Osteoblast (primary cell): ENCODE measurements at regions not wholly inside any gene's neighbourhood (a gene's known extent, or its start where the extent isn't known, plus 50 kb on each side); places are given as distances from the start of the nearest gene placed in this dataset.

ENCODE experiments used
- DNase-seq: peaks from one replicate; pipeline ENCODE4 v3.0.0; 2011; ENCODE audit warnings: low spot score, mixed read lengths; ENCODE audit not compliant: insufficient read length; ENCODE audit errors: missing footprints
- H2AFZ ChIP-seq: 2 replicates; pipeline ENCODE4 v1.6.0; 2011; ENCODE audit warnings: mild to moderate bottlenecking, low read length
- H3K27ac ChIP-seq: 2 replicates; pipeline ENCODE4 v1.5.1; 2011; ENCODE audit warnings: mild to moderate bottlenecking, low read depth, low read length, moderate library complexity
- H3K27me3 ChIP-seq: 2 replicates; pipeline ENCODE4 v1.6.0; 2012; ENCODE audit warnings: mild to moderate bottlenecking, control low read depth, inconsistent platforms, low read length, moderate library complexity; ENCODE audit not compliant: insufficient read depth
- H3K36me3 ChIP-seq: 2 replicates; pipeline ENCODE4 v1.5.1; 2011; ENCODE audit warnings: mild to moderate bottlenecking, low read length, control low read depth, moderate library complexity; ENCODE audit not compliant: insufficient read depth
- H3K4me1 ChIP-seq: 2 replicates; pipeline ENCODE4 v1.5.1; 2011; ENCODE audit warnings: mild to moderate bottlenecking, low read length, control low read depth, moderate library complexity; ENCODE audit not compliant: insufficient read depth
- H3K4me2 ChIP-seq: 2 replicates; pipeline ENCODE4 v1.6.0; 2011; ENCODE audit warnings: mild to moderate bottlenecking, low read length; ENCODE audit not compliant: insufficient read depth
- H3K4me3 ChIP-seq: fragments of 200-600 bp; sonication (generic); 3 replicates; pipeline ENCODE4 v1.5.1; 2012; ENCODE audit warnings: mild to moderate bottlenecking, low read length, inconsistent platforms; ENCODE audit not compliant: insufficient read depth
- H3K79me2 ChIP-seq: 2 replicates; pipeline ENCODE4 v1.6.0; 2012; ENCODE audit warnings: mild to moderate bottlenecking, low read length, control low read depth, inconsistent platforms; ENCODE audit not compliant: insufficient read depth
- H3K9me3 ChIP-seq: 2 replicates; pipeline ENCODE4 v1.5.1; 2011; ENCODE audit warnings: low read depth, low read length, control low read depth
- H4K20me1 ChIP-seq: 2 replicates; pipeline ENCODE4 v1.6.0; 2012; ENCODE audit warnings: mild to moderate bottlenecking, low read length, control low read depth; ENCODE audit not compliant: insufficient read depth
- TF ChIP-seq, protein P1 (sequence below): IDR thresholded peaks from 2 replicates; pipeline ENCODE4 v1.5.1; 2011; ENCODE audit warnings: mild to moderate bottlenecking, low read depth, low read length, moderate library complexity; ENCODE audit errors: extremely low read depth

- Histone ChIP-seq H3K27ac (no peak overlapping the region), H3K36me3 (no peaks in the 10 kb centered on the region), H3K27me3 (no peaks in the 10 kb centered on the region), H3K4me2 (no peak overlapping the region), H4K20me1 (no peaks in the 10 kb centered on the region), H3K9me3 (no peaks in the 10 kb centered on the region), H3K79me2 (no peaks in the 10 kb centered on the region), H3K4me1 (peaks cover 6% of the 10 kb centered on the region), H3K4me3 (no peak overlapping the region), H2AFZ (no peak overlapping the region)
- TF ChIP-seq, protein P1, sequence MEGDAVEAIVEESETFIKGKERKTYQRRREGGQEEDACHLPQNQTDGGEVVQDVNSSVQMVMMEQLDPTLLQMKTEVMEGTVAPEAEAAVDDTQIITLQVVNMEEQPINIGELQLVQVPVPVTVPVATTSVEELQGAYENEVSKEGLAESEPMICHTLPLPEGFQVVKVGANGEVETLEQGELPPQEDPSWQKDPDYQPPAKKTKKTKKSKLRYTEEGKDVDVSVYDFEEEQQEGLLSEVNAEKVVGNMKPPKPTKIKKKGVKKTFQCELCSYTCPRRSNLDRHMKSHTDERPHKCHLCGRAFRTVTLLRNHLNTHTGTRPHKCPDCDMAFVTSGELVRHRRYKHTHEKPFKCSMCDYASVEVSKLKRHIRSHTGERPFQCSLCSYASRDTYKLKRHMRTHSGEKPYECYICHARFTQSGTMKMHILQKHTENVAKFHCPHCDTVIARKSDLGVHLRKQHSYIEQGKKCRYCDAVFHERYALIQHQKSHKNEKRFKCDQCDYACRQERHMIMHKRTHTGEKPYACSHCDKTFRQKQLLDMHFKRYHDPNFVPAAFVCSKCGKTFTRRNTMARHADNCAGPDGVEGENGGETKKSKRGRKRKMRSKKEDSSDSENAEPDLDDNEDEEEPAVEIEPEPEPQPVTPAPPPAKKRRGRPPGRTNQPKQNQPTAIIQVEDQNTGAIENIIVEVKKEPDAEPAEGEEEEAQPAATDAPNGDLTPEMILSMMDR = no peak
- no peak for DNase-seq
These were observed 50.0 kb upstream of the RNU6ATAC start for GRCh38 chr9:134214386-134214765.

- Histone ChIP-seq H3K9me3 (no peaks in the 10 kb centered on the region), H3K36me3 (no peaks in the 10 kb centered on the region), H2AFZ (no peak overlapping the region), H4K20me1 (no peaks in the 10 kb centered on the region), H3K27ac (no peak overlapping the region), H3K4me2 (no peak overlapping the region), H3K4me3 (no peak overlapping the region), H3K79me2 (no peaks in the 10 kb centered on the region), H3K27me3 (no peaks in the 10 kb centered on the region), H3K4me1 (peaks cover 6% of the 10 kb centered on the region)
- peak; percentile 71 for DNase-seq
- TF ChIP-seq, protein P1 = no peak
These were observed 50.5 kb upstream of the RNU6ATAC start for GRCh38 chr9:134214766-134215419.

- H3K4me1 ChIP-seq = peaks cover 6% of the 10 kb centered on the region
- DNase-seq = no peak
- no peak overlapping the region for H3K27ac ChIP-seq
- no peak overlapping the region for H3K4me2 ChIP-seq
- H3K9me3 ChIP-seq = no peaks in the 10 kb centered on the region
- no peaks in the 10 kb centered on the region for H3K36me3 ChIP-seq
- TF ChIP-seq, protein P1 = no peak
- H3K4me3 ChIP-seq = no peak overlapping the region
- no peaks in the 10 kb centered on the region for H3K79me2 ChIP-seq
- peak overlapping the region; percentile 2 for H2AFZ ChIP-seq
- no peaks in the 10 kb centered on the region for H3K27me3 ChIP-seq
- H4K20me1 ChIP-seq = no peaks in the 10 kb centered on the region
These were observed 51.0 kb upstream of the RNU6ATAC start for GRCh38 chr9:134215420-134215698.

- H3K9me3 ChIP-seq = no peaks in the 10 kb centered on the region
- no peak overlapping the region for H3K4me2 ChIP-seq
- no peaks in the 10 kb centered on the region for H3K79me2 ChIP-seq
- DNase-seq = peak; percentile 77
- peak overlapping the region; percentile 2 for H2AFZ ChIP-seq
- no peaks in the 10 kb centered on the region for H3K36me3 ChIP-seq
- H4K20me1 ChIP-seq = no peaks in the 10 kb centered on the region
- no peak overlapping the region for H3K4me3 ChIP-seq
- TF ChIP-seq, protein P1 = no peak
- no peak overlapping the region for H3K27ac ChIP-seq
- no peaks in the 10 kb centered on the region for H3K27me3 ChIP-seq
- H3K4me1 ChIP-seq = peaks cover 6% of the 10 kb centered on the region
These were observed 51.5 kb upstream of the RNU6ATAC start for GRCh38 chr9:134215699-134216448.
